Panc1 (cell line): ENCODE measurements at regions not wholly inside any gene's neighbourhood (a gene's known extent, or its start where the extent isn't known, plus 50 kb on each side); places are given as distances from the start of the nearest gene placed in this dataset.

Experiments
- ATAC-seq: fragments of 200-7000 bp; cut with Tn5 transposase; 2 replicates; pipeline ENCODE4 v1.9.1; 2020; ENCODE audit warnings: mild to moderate bottlenecking, moderate library complexity
- BruUV-seq: library from RNA; stranded (reverse); fragments of 400-500 nt; replicated peaks from 2 replicates; lab custom pipeline; 2021; lab: Mats Ljungman, UMichigan
- CTCF ChIA-PET: fragments of 300-600 bp; sonication (Branson Sonifier 250); formaldehyde crosslinking; loops from one replicate; lab custom pipeline; 2022; ENCODE audit warnings: antibody characterized with exemption; lab: Charles Lee
- POLR2A ChIA-PET: fragments of 300-600 bp; sonication (Branson Sonifier 250); formaldehyde crosslinking; loops from one replicate; lab custom pipeline; 2022; ENCODE audit warnings: antibody characterized with exemption; lab: Charles Lee
- DNase-seq: peaks from one replicate; pipeline ENCODE4 v3.0.0-alpha.2; 2010; ENCODE audit warnings: low read depth, low spot score
- H3K27ac ChIP-seq: 2 replicates; pipeline ENCODE4 v1.5.1; 2011; ENCODE audit warnings: mild to moderate bottlenecking, low read length, inconsistent platforms
- H3K27me3 ChIP-seq: fragments of 200-500 bp; sonication (Bioruptor generic); 2 replicates; pipeline ENCODE4 v1.6.0; 2014; ENCODE audit warnings: low read length, inconsistent platforms; ENCODE audit not compliant: control insufficient read depth, insufficient read depth
- H3K36me3 ChIP-seq: fragments of 200-500 bp; sonication (Bioruptor generic); 2 replicates; pipeline ENCODE4 v1.5.1; 2014; ENCODE audit warnings: inconsistent platforms, mild to moderate bottlenecking, low read length, moderate library complexity; ENCODE audit not compliant: control insufficient read depth, insufficient read depth
- H3K4me1 ChIP-seq: 2 replicates; pipeline ENCODE4 v1.5.1; 2011; ENCODE audit warnings: inconsistent platforms, mild to moderate bottlenecking, low read length, moderate library complexity; ENCODE audit not compliant: control insufficient read depth, insufficient read depth
- H3K4me3 ChIP-seq, 2 experiments: 2 replicates each; pipeline ENCODE4 v1.5.1; 2011 to 2012; ENCODE audit warnings: low read depth in 2 of 2, low read length in 2 of 2, mild to moderate bottlenecking in 2 of 2, inconsistent platforms in 1 of 2, moderate library complexity in 1 of 2
- H3K9me3 ChIP-seq: fragments of 200-500 bp; sonication (Bioruptor generic); 2 replicates; pipeline ENCODE4 v1.5.1; 2014; ENCODE audit warnings: low read depth, mild to moderate bottlenecking, inconsistent platforms, low read length, moderate library complexity; ENCODE audit not compliant: control insufficient read depth, insufficient read depth
- CTCF ChIP-seq: fragments of 450-650 bp; IDR thresholded peaks from 2 replicates; pipeline ENCODE4 v1.5.1; 2017; ENCODE audit warnings: mild to moderate bottlenecking
- POLR2AphosphoS5 ChIP-seq: IDR thresholded peaks from 2 replicates; pipeline ENCODE4 v1.6.1; 2012; ENCODE audit warnings: mild to moderate bottlenecking, low read depth, low read length, moderate library complexity
- REST ChIP-seq, 2 experiments: IDR thresholded peaks; 2 replicates each; pipeline ENCODE4 v1.6.1; 2011 to 2012; ENCODE audit warnings: low read depth in 2 of 2, control low read depth in 1 of 2, low read length in 1 of 2, mild to moderate bottlenecking in 1 of 2, moderate library complexity in 1 of 2; ENCODE audit not compliant: insufficient read depth in 1 of 2
- SIN3A ChIP-seq: IDR thresholded peaks from 2 replicates; pipeline ENCODE4 v1.6.1; 2012; ENCODE audit warnings: low read depth, mild to moderate bottlenecking, low read length, moderate library complexity, borderline replicate concordance; ENCODE audit not compliant: insufficient read depth
- TCF7L2 ChIP-seq: IDR thresholded peaks from 2 replicates; pipeline ENCODE4 v1.6.1; 2011; ENCODE audit warnings: mild to moderate bottlenecking, low read depth, low read length, inconsistent platforms
- in situ Hi-C: cut with HindIII; loops from 2 replicates; pipeline ENCODE4 v1.10.0; 2016; ENCODE audit warnings: low sequenced_read_pairs, low pct_unique_long_range_greater_than_20kb
- intact Hi-C: fragments of 100-400 bp; cut with micrococcal nuclease; formaldehyde crosslinking; loops from one replicate; pipeline ENCODE4 v1.10.0; 2022; ENCODE audit not compliant: unreplicated experiment

GRCh38 chr5:42952578-42952974 is 87.5 kb downstream of the ANXA2R start:
- CTCF ChIA-PET: interaction anchor here (0.7 kb wide), 1 partner anchor 892 kb away, joined by 3 read pairs; no protein-coding TSS in a partner anchor
- ATAC-seq: no peak
- Histone ChIP-seq H3K27me3 (no peaks in the 10 kb centered on the region), H3K4me1 (peaks cover 8% of the 10 kb centered on the region; the same call in 1 of the 2 replicates), H3K27ac (no peak overlapping the region), H3K4me3 (no peak overlapping the region), H3K36me3 (no peaks in the 10 kb centered on the region), H3K9me3 (peaks cover 13% of the 10 kb centered on the region; the same call in 1 of the 2 replicates)
- in situ Hi-C loops (no loop called here), intact Hi-C loops (no loop called here)
- TF ChIP-seq CTCF (no peak), TCF7L2 (no peak), REST (IDR thresholded peaks at IDR 0.05; ENCODE audit: insufficient read depth in 1 of 2, low read depth in 2 of 2, low read length in 1 of 2) (no peak), SIN3A (no peak), POLR2AphosphoS5 (no peak)
- no TSS peak for BruUV-seq
- no peak for DNase-seq
- POLR2A ChIA-PET: no interaction called here

- TF ChIP-seq POLR2AphosphoS5 (no peak), CTCF (no peak), TCF7L2 (no peak), REST (IDR thresholded peaks at IDR 0.05; ENCODE audit: insufficient read depth in 1 of 2, low read depth in 2 of 2, low read length in 1 of 2) (no peak), SIN3A (no peak)
- Histone ChIP-seq H3K4me1 (peaks cover 8% of the 10 kb centered on the region; the same call in 1 of the 2 replicates), H3K4me3 (no peak overlapping the region; a peak in 1 of 4 replicates), H3K27me3 (no peaks in the 10 kb centered on the region), H3K27ac (peak overlapping the region; percentile 84), H3K9me3 (peaks cover 13% of the 10 kb centered on the region; the same call in 1 of the 2 replicates), H3K36me3 (no peaks in the 10 kb centered on the region)
- ChIA-PET CTCF (no interaction called here), POLR2A (no interaction called here)
- DNase-seq: no peak
- no TSS peak for BruUV-seq
- intact Hi-C loops (no loop called here), in situ Hi-C loops (no loop called here)
- ATAC-seq: no peak
These were observed 88.8 kb downstream of the ANXA2R start for GRCh38 chr5:42951293-42951840.
